ENCODE measurements at regions not wholly inside any gene's neighbourhood (a gene's known extent, or its start where the extent isn't known, plus 50 kb on each side); places are given as distances from the start of the nearest gene placed in this dataset.

- Histone ChIP-seq H3K27me3 (no peaks in the 10 kb centered on the region), H3K4me2 (no peak overlapping the region), H3K4me3 (no peak overlapping the region), H3K9me3 (ENCODE audit: low read depth) (no peaks in the 10 kb centered on the region), H3K9me2 (replicated peaks; ENCODE audit: insufficient read depth) (no peaks in the 10 kb centered on the region), H3K36me3 (replicated peaks; ENCODE audit: insufficient read depth, low read depth) (no peaks in the 10 kb centered on the region), H3K27ac (no peak overlapping the region), H3K4me1 (ENCODE audit: insufficient read depth) (peaks cover 10% of the 10 kb centered on the region), H2AFZ (no peak overlapping the region), H4K20me1 (ENCODE audit: insufficient read depth, poor library complexity, severe bottlenecking) (no peaks in the 10 kb centered on the region), H3K79me2 (no peaks in the 10 kb centered on the region)
- no peak for DNase-seq (ENCODE audit: low spot score)
- 93% methylated on average over 3 of the region's 3 CpGs for WGBS (ENCODE audit: low lambda C conversion rate, missing lambda C conversion rate)
- no peak for TF ChIP-seq CTCF (IDR thresholded peaks at IDR 0.05; ENCODE audit: poor library complexity)
- TF ChIP-seq EZH2 (IDR thresholded peaks at IDR 0.05; ENCODE audit: borderline replicate concordance), result no peak
- TF ChIP-seq EZH2phosphoT487 (IDR thresholded peaks at IDR 0.05; ENCODE audit: low read depth, severe bottlenecking, unreplicated experiment), result no peak
These were observed 61.8 kb upstream of the POU2F1 start for GRCh38 chr1:167158813-167159275.

DNA sequence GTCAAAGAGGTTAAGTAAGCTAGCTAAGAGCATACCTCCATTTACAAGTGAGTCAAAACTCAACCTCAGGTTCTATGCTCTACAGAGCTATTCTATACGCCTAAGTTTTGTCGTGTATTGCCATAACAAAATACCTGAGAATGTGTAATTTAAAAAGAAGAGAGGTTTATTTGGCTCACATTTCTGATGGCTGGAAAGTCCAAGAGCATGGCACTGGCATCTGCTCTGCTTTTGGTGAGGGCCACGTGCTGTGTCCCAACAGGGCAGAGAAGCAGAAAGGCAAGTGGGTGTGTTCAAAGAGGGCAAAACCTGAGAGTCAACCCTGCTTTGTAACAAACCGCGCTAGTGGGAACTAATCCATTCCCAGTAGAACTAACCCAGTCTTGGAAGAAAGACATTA, 60.9 kb upstream of the POU2F1 start:
- Histone ChIP-seq H3K79me2 (no peaks in the 10 kb centered on the region), H4K20me1 (ENCODE audit: insufficient read depth, poor library complexity, severe bottlenecking) (no peaks in the 10 kb centered on the region), H3K36me3 (replicated peaks; ENCODE audit: insufficient read depth, low read depth) (no peaks in the 10 kb centered on the region), H3K9me2 (replicated peaks; ENCODE audit: insufficient read depth) (no peaks in the 10 kb centered on the region), H3K4me1 (ENCODE audit: insufficient read depth) (peaks cover 10% of the 10 kb centered on the region), H3K27me3 (no peaks in the 10 kb centered on the region), H3K9me3 (ENCODE audit: low read depth) (no peaks in the 10 kb centered on the region), H3K4me2 (no peak overlapping the region), H2AFZ (no peak overlapping the region), H3K4me3 (no peak overlapping the region), H3K27ac (no peak overlapping the region)
- DNase-seq (ENCODE audit: low spot score), result no peak
- WGBS (ENCODE audit: low lambda C conversion rate, missing lambda C conversion rate), result 94% methylated on average over 5 of the region's 5 CpGs
- TF ChIP-seq EZH2phosphoT487 (IDR thresholded peaks at IDR 0.05; ENCODE audit: low read depth, severe bottlenecking, unreplicated experiment) (no peak), CTCF (IDR thresholded peaks at IDR 0.05; ENCODE audit: poor library complexity) (no peak), EZH2 (IDR thresholded peaks at IDR 0.05; ENCODE audit: borderline replicate concordance) (no peak)

GRCh38 chr1:167161242-167161641, 59.4 kb upstream of the POU2F1 start:
- Histone ChIP-seq H3K27me3 (no peaks in the 10 kb centered on the region), H3K9me2 (replicated peaks; ENCODE audit: insufficient read depth) (no peaks in the 10 kb centered on the region), H3K27ac (no peak overlapping the region), H3K4me2 (no peak overlapping the region), H2AFZ (no peak overlapping the region), H3K9me3 (ENCODE audit: low read depth) (no peaks in the 10 kb centered on the region), H4K20me1 (ENCODE audit: insufficient read depth, poor library complexity, severe bottlenecking) (no peaks in the 10 kb centered on the region), H3K4me1 (ENCODE audit: insufficient read depth) (peaks cover 22% of the 10 kb centered on the region), H3K36me3 (replicated peaks; ENCODE audit: insufficient read depth, low read depth) (no peaks in the 10 kb centered on the region), H3K4me3 (no peak overlapping the region), H3K79me2 (no peaks in the 10 kb centered on the region)
- WGBS (ENCODE audit: low lambda C conversion rate, missing lambda C conversion rate), result 51% methylated on average over 5 of the region's 5 CpGs
- DNase-seq (ENCODE audit: low spot score), result no peak
- TF ChIP-seq EZH2phosphoT487 (IDR thresholded peaks at IDR 0.05; ENCODE audit: low read depth, severe bottlenecking, unreplicated experiment) (no peak), EZH2 (IDR thresholded peaks at IDR 0.05; ENCODE audit: borderline replicate concordance) (no peak), CTCF (IDR thresholded peaks at IDR 0.05; ENCODE audit: poor library complexity) (no peak)

DNA sequence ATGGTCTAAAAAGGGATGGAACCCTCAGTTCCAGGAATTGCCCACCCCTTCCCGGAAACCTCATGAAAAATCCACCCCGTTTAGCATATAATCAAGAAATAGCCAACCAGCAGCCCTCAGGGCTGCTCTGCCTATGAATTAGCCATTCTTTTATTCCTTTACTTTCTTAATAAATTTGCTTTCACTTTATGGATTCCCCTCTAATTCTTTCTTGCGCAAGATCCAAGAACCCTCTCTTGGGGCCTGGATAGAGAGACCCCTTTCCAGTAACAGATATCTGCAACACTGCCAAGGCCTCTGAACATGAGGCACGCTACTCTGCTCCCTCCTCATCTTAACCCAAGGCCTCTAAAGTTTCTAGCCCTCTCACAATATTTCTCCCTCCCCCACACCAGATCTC, 58.9 kb upstream of the POU2F1 start:
- H3K79me2 ChIP-seq, result no peaks in the 10 kb centered on the region
- no peak overlapping the region for H3K4me2 ChIP-seq
- H3K4me1 ChIP-seq (ENCODE audit: insufficient read depth), result peaks cover 28% of the 10 kb centered on the region
- no peaks in the 10 kb centered on the region for H4K20me1 ChIP-seq (ENCODE audit: insufficient read depth, poor library complexity, severe bottlenecking)
- no peak for DNase-seq (ENCODE audit: low spot score)
- no peaks in the 10 kb centered on the region for H3K9me3 ChIP-seq (ENCODE audit: low read depth)
- H3K36me3 ChIP-seq (replicated peaks; ENCODE audit: insufficient read depth, low read depth), result no peaks in the 10 kb centered on the region
- H3K27me3 ChIP-seq, result no peaks in the 10 kb centered on the region
- H3K9me2 ChIP-seq (replicated peaks; ENCODE audit: insufficient read depth), result no peaks in the 10 kb centered on the region
- no peak overlapping the region for H3K27ac ChIP-seq
- WGBS (ENCODE audit: low lambda C conversion rate, missing lambda C conversion rate), result 94% methylated on average over 4 of the region's 4 CpGs
- no peak for TF ChIP-seq CTCF (IDR thresholded peaks at IDR 0.05; ENCODE audit: poor library complexity)
- TF ChIP-seq EZH2 (IDR thresholded peaks at IDR 0.05; ENCODE audit: borderline replicate concordance), result no peak
- TF ChIP-seq EZH2phosphoT487 (IDR thresholded peaks at IDR 0.05; ENCODE audit: low read depth, severe bottlenecking, unreplicated experiment), result no peak
- no peak overlapping the region for H2AFZ ChIP-seq
- no peak overlapping the region for H3K4me3 ChIP-seq

Measured in hepatocyte (in vitro differentiated cells).